Right lobe of liver (tissue), 6 donors: ENCODE measurements at regions not wholly inside any gene's neighbourhood (a gene's known extent, or its start where the extent isn't known, plus 50 kb on each side); places are given as distances from the start of the nearest gene placed in this dataset.
A peak's percentile ranks its signal among the peaks of the same experiment; 100 is the strongest.

Source experiments
- ATAC-seq, 4 donors: fragments of 200-7000 bp; cut with Tn5 transposase; one replicate each; pipeline ENCODE4 v1.9.1; 2020; ENCODE audit warnings: mild to moderate bottlenecking in 4 of 4, moderate library complexity in 4 of 4
- DNase-seq, 3 donors: peaks; one replicate each; pipeline ENCODE4 v3.0.0-alpha.2; 2020
- H3K27ac ChIP-seq, 3 donors: fragments of 200-600 bp; one replicate each; pipeline ENCODE4 v1.8.0; 2022
- H3K27me3 ChIP-seq, 2 donors: fragments of 200-600 bp; one replicate each; pipeline ENCODE4 v1.8.0; 2022
- H3K36me3 ChIP-seq, 4 donors: fragments of 200-600 bp; sonication (generic) in 1 of 4; one replicate each; pipeline versions ENCODE4 v1.5.1 to v1.8.0; 2017 to 2022; ENCODE audit warnings: control low read depth in 1 of 4
- H3K4me1 ChIP-seq, 4 donors: fragments of 200-600 bp; sonication (generic) in 1 of 4; one replicate each; pipeline versions ENCODE4 v1.5.1 to v1.8.0; 2017 to 2022; ENCODE audit warnings: control low read depth in 1 of 4
- H3K4me3 ChIP-seq, 3 donors: fragments of 200-600 bp; one replicate each; pipeline ENCODE4 v1.8.0; 2022
- H3K9me3 ChIP-seq, 4 donors: fragments of 200-600 bp; sonication (generic) in 1 of 4; one replicate each; pipeline versions ENCODE4 v1.5.1 to v1.8.0; 2017 to 2022; ENCODE audit warnings: control low read depth in 1 of 4
- CTCF ChIP-seq, 4 donors: fragments of 200-600 bp in 3 of 4; fragments of 450-650 bp in 1 of 4; IDR thresholded peaks; one replicate each; pipeline versions ENCODE4 v1.5.1 to v1.8.0; 2016 to 2022; ENCODE audit warnings: antibody characterized with exemption in 4 of 4, mild to moderate bottlenecking in 2 of 4
- POLR2A ChIP-seq: fragments of 450-650 bp; IDR thresholded peaks from one replicate; pipeline ENCODE4 v1.6.1; 2017; ENCODE audit warnings: antibody characterized with exemption, mild to moderate bottlenecking
- WGBS: methylation state at CpG from one replicate; pipeline ENCODE4 v1.1.6; 2018; ENCODE audit warnings: low coverage, low lambda C conversion rate; ENCODE audit not compliant: insufficient coverage; ENCODE audit errors: missing lambda C conversion rate; 5-methylcytosine and 5-hydroxymethylcytosine counted together
- intact Hi-C, 2 donors: fragments of 100-400 bp; cut with DNase I; formaldehyde crosslinking; loops; one replicate each; pipeline versions ENCODE4 v1.11.2 to v1.14.1; 2022
- donor health status: DM: no; HTN: yes; CAD: no.
- donor health status: DM: no; HTN: no; CAD: no.
- donor health status: DM: no; HTN: no; CAD: no.
- donor health status: DM: no; HTN: yes; CAD: no.
- donor health status: DM: no; HTN: yes; CAD: no.

GRCh38 chr13:42486711-42487198, 87.2 kb upstream of the TNFSF11 start:
- Histone ChIP-seq H3K27me3 (no peaks in the 10 kb centered on the region), H3K36me3 (no peaks in the 10 kb centered on the region), H3K4me1 (no peaks in the 10 kb centered on the region), H3K9me3 (no peaks in the 10 kb centered on the region), H3K27ac (no peak overlapping the region), H3K4me3 (no peak overlapping the region)
- ATAC-seq (no peak), DNase-seq (no peak)
- intact Hi-C loops: no loop called here
- TF ChIP-seq CTCF (IDR thresholded peaks at IDR 0.05) (no peak), POLR2A (no peak)
- 16% methylated on average over 3 of the region's 3 CpGs for WGBS

GRCh38 chr13:42487221-42487620, 86.7 kb upstream of the TNFSF11 start:
- H3K4me1 ChIP-seq: no peaks in the 10 kb centered on the region
- TF ChIP-seq CTCF (IDR thresholded peaks at IDR 0.05): no peak
- TF ChIP-seq POLR2A: no peak
- 89% methylated on average over 5 of the region's 5 CpGs for WGBS
- ATAC-seq (no peak), DNase-seq (no peak)
- no peaks in the 10 kb centered on the region for H3K36me3 ChIP-seq
- no peak overlapping the region for H3K4me3 ChIP-seq
- no peaks in the 10 kb centered on the region for H3K9me3 ChIP-seq
- H3K27me3 ChIP-seq: no peaks in the 10 kb centered on the region
- no peak overlapping the region for H3K27ac ChIP-seq
- intact Hi-C loops: no loop called here

DNA sequence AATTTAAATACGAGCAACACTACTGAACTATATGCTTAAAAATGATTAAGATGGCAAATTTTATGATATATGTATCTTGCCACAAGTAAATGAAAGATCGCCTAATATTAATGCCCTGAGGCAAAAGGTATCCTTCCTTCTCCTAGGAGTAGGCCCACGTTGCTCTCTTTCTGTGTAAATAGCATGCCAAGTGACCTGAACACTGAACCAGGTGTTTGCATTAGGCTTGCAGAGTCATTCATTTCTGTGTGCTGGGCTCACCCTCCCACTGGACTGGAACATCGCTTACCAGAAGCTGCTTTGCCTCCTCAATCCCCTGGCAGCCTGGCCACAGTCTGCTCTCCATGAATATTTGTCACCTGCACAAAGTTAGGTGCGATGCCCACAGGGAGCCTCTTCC, 83.3 kb upstream of the TNFSF11 start:
- ATAC-seq (peak in 2 of 4 donors; percentile 66 to 92), DNase-seq (no peak)
- Histone ChIP-seq H3K27ac (no peak overlapping the region), H3K27me3 (no peaks in the 10 kb centered on the region), H3K4me3 (no peak overlapping the region), H3K36me3 (no peaks in the 10 kb centered on the region), H3K9me3 (no peaks in the 10 kb centered on the region), H3K4me1 (no peaks in the 10 kb centered on the region)
- TF ChIP-seq CTCF (IDR thresholded peaks at IDR 0.05): no peak
- intact Hi-C loops: no loop called here
- 68% methylated on average over 3 of the region's 5 CpGs for WGBS

GRCh38 chr13:42492372-42492920, 81.5 kb upstream of the TNFSF11 start:
- intact Hi-C loops: no loop called here
- DNase-seq (no peak), ATAC-seq (no peak)
- no peak overlapping the region for H3K27ac ChIP-seq
- no peaks in the 10 kb centered on the region for H3K27me3 ChIP-seq
- H3K36me3 ChIP-seq: no peaks in the 10 kb centered on the region
- no peak overlapping the region for H3K4me3 ChIP-seq
- H3K9me3 ChIP-seq: no peaks in the 10 kb centered on the region
- TF ChIP-seq POLR2A (no peak), CTCF (IDR thresholded peaks at IDR 0.05) (no peak)
- 71% methylated on average over 4 of the region's 4 CpGs for WGBS
- H3K4me1 ChIP-seq: no peaks in the 10 kb centered on the region

DNA sequence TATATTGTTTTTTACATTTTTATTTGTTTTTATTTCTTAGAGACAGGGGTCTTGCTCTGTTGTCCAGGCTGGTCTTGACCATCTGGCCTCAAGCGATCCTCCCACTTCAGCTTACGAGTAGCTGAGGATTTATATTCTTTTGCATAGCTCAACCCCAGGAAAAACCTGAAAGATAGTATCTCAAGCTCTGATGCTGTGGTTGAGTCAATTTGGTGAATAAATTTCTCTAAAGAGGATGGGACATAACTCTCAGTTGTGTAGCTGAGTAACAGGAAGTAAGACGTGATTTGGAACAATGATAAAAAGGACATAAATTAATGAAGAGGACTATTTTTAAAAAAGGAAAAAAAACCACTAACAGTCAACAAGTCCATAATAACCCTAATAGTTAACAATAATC, 79.8 kb upstream of the TNFSF11 start:
- H3K9me3 ChIP-seq: no peaks in the 10 kb centered on the region
- ATAC-seq: no peak
- WGBS: 58% methylated on average over 3 of the region's 3 CpGs
- no peaks in the 10 kb centered on the region for H3K27me3 ChIP-seq
- DNase-seq: no peak
- no peak overlapping the region for H3K4me3 ChIP-seq
- H3K36me3 ChIP-seq: no peaks in the 10 kb centered on the region
- H3K4me1 ChIP-seq: no peaks in the 10 kb centered on the region
- no peak overlapping the region for H3K27ac ChIP-seq
- intact Hi-C loops: no loop called here
- TF ChIP-seq POLR2A (no peak), CTCF (IDR thresholded peaks at IDR 0.05) (no peak)
